M059J (cell line): ENCODE measurements at regions not wholly inside any gene's neighbourhood (a gene's known extent, or its start where the extent isn't known, plus 50 kb on each side); places are given as distances from the start of the nearest gene placed in this dataset.
"Not testable (repeated sequence)": the region's sequence is repeated elsewhere in the genome, so short reads cannot be mapped to it uniquely, and the experiment has no call there.

Experiments
- DNase-seq: peaks from one replicate; pipeline ENCODE4 v3.0.0-alpha.2; 2012; ENCODE audit warnings: low read depth

DNA sequence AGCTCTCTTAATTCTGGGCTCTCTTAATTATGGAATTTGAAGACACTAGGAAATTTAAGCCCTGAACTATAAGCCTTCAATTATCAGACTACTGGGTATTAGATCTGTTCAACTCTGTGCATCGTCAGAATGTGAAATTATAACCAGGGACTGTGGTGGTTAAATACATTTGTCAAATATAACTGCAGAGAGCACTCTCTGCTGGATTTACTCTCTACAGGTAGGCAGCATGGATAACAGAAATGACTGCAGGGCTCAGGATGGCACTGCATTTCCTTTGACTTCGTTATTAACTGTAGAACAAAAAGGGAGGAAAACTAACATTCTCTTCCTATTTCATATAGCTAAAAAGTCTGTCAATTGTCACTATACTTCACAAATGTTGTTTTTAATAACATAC, 310.1 kb upstream of the RASGEF1B start:
- DNase-seq, result no peak

DNA sequence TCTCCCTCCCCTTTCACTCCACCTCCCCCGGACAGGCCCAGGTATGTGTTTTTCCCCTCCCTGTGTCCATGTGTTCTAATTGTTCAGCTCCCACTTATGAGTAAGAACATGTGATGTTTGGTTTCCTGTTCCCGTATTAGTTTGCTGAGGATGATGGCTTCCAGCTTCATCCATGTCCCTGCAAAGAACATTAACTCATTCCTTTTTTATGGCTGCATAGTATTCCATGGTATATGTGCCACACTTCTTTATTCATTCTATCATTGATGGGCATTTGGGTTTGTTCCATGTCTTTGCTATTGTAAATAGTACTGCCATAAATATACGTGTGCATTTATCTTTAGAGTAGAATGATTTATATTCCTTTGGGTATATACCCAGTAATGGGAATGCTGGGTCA, 306.0 kb upstream of the RASGEF1B start:
- not testable (repeated sequence) for DNase-seq

DNA sequence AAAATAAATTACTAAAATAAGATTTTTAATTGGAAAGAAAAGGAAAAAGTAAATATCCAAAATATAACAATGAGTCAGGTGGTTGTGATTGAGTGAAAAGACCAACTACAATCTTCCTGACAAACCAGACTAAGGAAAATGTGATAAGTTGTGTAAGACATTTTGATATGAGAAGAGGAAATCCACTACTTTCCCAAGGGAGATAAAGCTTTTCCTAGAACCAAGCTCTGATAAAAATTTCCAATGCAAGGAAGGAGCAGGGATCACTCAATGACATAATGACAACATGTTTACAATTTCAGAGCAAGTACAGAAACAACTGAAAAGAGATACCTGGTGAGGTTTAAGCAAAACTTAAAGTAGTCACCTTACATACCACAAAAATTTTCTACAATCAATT, 305.1 kb upstream of the RASGEF1B start:
- DNase-seq, result no peak

DNA sequence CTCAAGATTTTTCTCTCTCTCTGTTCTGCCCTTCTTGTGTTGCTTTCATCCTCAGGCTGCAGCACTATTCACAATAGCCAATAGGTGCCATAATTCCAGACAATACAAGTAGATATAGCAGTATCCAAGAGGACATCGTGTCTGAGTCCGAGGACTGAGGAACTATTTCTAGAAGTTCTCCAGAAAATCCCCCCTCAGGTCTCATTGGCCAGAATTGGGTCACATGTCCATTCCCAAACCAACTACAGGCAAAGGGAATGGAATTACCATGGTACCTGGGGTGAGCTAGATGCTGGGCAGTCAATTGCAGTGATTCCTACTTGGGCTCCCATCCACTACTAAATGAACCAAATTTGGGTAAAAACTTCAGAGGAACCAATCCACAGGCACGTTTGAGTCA, 301.9 kb upstream of the RASGEF1B start:
- no peak for DNase-seq

DNA sequence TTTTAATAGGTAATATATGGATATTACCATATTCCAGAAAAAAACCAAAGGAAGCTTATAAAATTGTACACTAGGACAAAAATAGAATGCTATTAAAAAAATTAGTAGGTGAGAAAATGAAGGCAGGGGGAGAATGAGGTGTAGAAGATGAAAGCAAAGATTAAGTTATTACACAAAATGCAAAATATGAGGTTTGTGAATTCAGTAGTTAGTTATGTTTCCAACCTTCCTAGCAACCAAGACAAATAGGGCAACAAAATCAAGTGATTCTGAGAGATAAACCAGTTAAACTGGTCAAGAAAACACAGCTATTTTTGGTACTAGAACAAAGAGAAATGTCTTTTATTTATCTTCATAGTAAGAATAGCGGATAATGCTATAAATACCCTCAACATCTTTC, 300.0 kb upstream of the RASGEF1B start:
- no peak for DNase-seq

DNA sequence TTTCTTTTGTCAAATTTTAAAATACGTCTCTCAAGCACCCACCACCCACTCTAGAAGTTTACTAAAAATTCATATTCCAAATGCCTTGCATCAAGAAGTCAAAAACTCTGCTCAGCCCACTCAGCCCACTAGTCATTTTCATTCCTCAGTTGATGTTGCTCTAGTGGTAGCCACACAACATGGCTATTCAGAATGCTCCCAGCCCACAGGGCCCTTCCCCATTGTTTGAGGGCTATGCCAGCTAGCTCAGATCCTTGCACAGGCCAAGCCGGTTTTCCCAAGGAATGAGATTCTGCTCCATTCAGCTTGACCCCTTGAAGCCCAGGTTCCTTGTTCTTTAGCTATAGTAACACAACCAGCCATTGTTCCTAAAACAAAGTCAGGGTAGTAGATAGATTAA, 297.5 kb upstream of the RASGEF1B start:
- no peak for DNase-seq

DNA sequence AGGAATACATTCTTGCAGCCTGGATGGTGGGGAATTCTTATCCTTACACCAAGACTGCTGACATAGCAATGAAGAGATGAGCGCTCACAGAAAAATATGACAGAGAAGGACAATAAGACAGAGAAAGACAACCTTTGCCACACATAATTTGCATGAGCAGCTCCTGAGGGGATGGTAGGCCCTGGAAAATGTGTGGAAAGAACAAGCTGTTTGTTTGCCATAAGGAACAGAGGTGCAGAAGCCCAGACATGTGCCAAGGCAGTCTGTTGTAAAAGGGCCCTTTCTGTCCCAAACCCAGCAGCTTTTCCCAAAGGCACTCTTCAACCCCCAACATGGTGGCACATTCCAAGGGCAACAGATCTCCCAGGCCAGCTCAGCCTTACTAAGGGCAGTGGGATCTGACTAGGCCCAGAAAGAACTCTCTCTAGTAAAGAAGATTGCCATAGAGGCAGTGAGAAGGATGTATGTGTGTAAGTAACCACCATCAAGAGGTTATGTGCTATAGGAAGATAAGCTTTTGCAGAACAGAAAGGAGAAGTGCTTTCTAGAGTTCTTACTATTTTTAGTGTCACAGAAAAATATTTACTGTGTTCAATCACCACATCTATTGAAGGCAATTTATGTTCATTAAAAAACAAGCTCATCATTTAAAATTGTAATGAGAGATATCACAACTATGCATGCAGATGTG, 287.0 kb upstream of the RASGEF1B start:
- DNase-seq, result no peak

DNA sequence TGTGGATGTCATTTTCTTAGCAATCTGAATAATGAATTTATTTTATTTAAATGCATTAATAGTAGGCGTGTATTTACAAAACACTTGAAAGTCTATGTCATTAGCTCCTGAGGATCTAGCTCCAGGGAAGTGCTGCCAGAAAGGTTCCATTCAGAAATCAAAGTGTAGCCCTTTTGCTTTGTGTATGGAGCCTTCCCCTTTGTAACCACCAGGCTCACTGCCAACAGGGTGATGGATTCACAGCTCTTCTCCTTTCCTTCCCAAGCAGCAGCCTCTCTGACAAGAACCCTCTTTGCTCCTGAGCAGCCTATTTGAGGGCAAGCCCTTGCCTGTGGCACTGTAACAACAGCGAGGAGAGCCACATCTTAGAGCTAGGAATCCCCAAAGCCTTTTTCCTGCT, 286.0 kb upstream of the RASGEF1B start:
- DNase-seq, result no peak

DNA sequence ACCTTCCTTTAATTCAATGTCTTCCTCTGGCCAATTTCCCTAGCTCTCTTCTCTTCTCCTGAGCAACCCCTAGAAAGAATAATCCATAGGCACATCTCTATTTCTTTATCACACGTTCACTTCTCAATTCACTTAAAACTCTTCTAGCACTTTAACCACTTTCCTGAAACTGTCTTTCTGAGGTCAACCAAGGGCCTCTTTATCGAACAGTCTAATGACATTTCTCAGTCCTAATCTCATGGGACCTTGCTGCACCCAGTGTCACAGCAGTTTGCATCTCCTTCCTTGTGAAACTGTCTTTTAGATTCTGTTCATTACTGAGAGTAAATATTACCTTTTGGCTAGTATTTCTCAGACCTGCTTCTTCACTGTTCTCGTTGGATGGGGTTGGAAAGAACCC, 285.3 kb upstream of the RASGEF1B start:
- no peak for DNase-seq

DNA sequence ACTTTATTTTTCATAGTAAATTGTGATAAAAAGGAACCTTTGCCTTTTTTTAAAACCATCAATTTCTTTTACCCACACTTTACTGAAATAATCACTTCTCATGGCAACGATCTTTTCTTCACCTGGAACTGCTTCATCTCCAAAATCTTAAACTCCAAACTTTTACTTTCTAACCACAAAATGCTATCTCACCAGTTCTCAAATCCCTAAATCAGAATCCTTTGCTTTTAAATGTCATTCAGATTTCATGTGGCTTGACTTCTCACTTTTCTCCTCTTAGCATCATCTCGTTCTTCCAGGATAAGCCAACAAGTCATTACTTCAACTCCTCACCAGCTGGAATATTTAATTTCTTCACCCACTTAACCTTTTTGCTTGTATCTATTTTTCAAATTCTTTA, 284.3 kb upstream of the RASGEF1B start:
- DNase-seq, result no peak

DNA sequence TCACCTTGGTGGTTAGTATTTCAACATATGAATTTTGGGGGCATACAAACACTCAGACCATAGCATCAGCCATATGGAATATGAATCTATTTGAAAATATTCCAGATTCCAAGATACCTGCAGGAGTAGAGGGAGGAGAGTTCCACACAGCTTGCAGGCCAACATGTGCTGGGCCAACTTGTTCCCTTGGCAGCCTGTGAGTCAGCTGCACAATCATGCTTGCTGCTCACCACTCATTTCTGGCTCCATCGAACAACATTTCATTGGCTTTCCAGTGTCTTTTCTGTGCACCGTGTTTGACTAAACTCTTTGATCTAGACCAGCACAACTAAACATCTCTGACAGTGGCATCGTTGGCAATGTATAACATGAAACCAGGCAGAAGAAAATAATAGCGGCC, 282.5 kb upstream of the RASGEF1B start:
- no peak for DNase-seq

DNA sequence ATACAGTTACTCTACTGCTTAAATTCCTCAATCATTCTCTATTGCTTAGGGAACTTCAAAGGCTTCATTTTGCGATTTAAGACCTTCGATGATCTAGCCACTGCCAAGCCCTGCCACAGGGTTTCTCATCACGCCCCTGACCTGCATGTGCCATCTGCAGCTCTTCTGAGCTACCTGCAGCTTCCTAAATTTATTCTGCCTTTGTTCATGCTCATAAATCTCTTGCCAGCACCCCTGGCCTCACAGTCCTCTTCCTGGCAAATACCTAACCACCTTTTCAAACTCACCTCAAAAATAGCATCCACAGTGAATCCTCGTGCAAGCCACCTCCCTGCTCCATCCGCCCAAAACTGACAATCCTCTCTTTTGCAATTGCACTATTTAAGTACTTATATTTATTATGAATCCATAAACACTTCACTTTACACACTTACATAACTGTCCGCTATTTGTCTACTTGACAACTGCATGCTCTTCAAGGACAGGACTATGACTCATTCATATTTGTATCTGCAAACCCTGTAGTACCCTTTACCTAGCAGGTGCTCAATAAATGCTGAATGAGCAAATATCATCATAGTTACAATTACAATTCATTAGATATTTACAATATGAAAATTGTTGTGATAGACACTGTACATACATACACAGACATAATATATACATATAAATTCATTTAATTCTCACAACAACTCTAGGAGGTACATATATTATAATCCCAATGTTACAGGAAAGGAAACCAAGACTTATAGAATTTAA, 280.0 kb upstream of the RASGEF1B start:
- DNase-seq, result no peak

DNA sequence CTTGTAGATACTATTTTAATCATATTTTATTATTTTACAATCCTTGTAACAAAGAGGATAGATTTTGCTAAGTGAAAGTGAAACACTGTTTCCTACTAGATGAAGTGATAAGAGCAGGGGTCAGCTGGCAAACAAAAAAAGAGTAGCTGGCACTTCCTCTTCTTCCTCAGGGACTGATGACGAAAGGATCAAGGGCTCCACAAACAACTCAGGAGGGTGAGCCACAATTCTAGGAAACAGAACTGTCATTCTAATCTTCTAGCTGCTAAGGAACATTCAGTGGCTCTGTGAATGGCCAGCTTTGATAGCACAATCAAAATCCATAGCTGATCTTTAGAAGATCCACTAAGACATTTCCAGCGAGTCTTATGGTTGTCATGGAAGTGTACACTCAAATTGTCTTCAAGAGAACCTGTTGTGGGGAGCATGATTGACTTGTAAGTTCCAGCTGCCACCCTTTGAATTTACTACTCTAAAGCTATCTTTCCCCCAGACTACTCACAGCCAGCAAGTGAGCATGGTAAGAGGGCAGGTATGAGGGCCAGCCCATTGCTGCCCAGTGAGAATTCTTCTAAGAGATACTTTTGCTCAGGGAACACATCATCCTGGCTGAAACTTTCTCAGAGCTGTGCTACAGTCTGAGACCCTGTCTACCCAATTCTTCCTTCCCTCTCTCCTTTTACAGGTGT, 275.7 kb upstream of the RASGEF1B start:
- DNase-seq, result no peak

DNA sequence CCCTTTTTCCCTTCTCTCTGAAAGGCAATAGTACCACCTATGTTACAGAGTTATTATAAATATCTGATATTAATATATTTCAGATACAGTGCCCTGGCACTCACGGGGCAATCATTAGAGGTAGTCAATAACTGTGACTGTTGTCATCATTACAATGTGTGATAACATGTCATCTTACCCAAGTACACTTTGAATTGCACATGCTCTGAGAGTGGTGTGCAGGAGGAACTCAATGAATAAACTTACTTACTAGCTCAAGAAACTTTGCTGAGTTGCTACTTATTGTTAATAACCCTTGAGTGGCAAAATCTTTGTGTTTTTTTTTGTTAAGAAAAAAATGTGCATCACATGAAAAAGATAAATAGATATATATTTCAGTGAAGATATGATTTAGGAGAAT, 275.1 kb upstream of the RASGEF1B start:
- no peak for DNase-seq

DNA sequence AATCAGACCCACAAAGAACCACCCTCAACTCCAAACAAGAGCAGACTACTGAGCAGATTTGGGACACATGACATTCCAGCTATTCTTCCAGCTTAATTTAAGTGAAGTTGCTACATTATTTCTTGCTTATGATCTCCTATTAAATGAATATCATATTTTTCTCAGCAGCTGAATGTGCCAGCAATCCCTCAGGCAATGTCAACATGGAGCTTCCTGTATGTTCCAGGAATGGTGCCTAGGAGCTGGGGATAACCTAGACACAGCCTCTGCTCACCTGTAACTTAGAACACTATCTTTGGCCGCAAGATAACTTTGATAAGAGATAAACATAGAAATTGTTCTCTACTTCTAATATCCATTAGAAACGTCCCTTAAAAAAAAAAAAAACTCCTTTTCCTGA, 274.4 kb upstream of the RASGEF1B start:
- no peak for DNase-seq

DNA sequence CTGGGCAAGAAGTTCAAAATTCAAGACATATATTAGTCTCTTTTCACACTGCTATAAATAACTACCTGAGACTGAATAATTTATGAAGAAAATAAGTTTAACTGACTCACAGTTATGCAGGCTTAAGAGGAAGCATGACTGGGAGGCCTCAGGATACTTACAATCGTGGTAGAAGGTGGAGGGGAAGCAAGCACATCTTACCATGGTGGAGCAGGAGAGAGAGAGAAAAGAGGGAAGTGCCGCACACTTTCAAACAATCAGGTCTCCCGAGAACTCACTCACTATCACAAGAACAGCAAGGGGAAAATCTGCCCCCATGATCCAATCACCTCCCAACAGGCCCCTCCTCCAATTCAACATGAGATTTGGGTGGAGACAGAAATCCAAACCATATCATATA, 273.3 kb upstream of the RASGEF1B start:
- DNase-seq, result no peak

DNA sequence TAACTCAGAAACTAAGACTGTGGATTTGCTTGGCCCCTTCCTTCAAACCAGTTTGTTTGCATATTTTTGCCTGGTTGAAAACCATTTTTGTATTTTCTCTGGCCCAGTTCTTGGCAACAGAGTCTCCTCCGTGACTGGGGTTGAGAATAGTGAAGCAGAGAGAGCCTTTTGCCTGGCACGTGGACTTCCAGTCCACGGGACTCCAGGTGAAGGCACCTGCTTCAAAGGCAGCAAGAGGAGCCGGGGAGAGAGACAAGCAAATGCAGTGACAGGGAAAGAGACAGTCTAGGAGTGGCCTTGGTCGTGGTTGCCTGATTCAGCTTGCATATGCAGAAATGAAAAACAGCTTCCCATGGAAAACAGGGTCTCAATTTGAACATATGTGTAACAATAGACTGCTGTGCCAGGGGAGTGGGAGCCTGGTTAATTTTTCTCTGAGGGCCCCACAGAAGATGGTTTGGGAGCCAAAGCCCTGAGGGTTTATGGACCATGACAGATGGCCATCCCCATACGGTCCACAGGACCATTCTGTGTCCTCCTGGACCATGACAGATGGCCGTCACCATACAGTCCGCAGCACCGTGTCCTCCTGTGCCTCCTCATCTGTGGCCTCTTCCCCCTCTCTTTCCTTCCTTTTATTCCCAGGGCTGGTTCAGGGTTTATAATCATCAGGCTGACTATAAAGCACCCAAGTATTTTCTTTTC, 272.2 kb upstream of the RASGEF1B start:
- no peak for DNase-seq

DNA sequence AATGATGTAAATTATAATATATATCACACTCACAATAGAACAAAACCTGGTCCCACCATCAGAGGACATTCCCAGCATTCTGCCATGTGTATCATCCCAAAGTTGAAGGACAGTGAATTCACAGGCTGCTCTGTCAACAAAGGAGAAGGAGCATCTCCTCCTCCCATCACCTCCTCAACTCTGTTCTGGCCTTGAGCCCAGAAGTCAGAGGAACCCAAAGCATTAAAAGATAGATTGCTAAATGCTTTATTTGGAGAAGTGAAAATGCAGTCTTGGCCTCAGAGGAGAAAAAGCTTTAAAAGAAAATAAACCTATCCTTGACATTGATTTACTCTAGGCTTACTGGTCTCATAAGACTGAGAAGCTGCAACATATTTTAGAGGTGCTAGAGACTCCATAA, 268.8 kb upstream of the RASGEF1B start:
- no peak for DNase-seq

DNA sequence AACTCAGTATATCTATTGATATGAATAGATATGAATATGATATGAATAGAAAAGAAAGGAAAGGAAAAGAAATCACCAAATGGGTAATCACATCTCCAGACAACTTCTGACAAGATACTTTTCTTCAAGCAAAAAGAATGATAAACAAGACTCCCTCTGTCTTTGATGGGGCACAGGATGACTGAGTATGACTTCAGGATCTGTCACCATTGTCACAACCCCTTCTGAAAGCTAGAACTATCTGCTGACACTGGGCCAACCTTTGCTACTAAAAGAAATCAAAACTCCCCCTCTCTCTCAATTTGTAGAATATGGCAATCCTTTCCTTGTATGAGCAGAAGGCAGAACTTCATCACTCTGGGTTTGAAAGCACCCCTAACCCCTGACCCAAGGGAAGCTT, 267.2 kb upstream of the RASGEF1B start:
- DNase-seq, result no peak

DNA sequence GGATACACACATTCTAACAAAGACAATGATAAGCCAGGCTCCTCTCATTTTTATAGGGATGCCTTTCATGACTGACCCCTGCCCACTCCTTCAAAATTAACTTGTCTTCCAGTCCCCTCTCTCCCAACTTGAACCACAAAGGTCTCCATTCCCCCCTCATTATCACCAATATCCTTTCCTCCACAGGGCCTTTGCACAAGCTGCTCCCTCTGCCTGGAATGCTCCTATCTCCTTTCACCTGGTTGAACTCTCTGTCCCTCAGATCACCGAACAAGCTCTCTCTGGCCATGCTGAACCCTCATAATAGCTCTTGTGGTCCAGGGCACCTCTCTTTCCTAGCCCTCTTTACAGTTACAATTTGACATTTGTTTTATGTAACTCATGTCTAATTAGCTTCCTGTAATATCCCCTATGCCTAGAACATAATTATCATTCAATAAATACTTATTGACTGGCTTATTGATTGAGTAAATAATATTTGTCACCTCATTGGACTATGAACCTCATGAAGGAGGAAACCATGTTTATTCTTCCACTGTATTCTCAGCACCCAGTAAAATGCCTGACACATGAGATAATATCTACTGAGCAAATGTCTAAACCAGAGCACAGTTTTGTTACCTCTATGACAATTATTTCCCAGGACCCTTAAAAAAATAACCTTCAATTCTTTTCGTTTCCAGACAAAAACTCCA, 266.3 kb upstream of the RASGEF1B start:
- no peak for DNase-seq

DNA sequence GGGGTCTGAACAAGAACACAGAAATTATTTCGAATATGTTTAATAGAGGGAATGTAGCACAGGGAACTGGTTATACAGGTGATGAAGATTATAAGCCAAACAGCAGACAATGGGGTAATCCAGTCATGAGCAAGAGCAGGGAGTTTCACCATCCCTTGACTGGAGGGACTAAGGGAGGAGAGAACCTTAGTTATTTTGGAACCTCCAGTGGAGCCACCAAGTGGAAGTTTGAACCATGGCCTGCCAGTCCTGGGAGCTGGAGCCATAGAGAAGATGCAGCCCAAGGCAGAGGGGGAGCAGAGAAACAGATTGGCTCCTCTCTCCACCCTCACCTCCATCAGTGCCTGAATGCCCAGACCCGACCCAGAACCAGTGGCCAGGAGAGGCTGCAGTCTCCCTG, 264.6 kb upstream of the RASGEF1B start:
- DNase-seq, result no peak

DNA sequence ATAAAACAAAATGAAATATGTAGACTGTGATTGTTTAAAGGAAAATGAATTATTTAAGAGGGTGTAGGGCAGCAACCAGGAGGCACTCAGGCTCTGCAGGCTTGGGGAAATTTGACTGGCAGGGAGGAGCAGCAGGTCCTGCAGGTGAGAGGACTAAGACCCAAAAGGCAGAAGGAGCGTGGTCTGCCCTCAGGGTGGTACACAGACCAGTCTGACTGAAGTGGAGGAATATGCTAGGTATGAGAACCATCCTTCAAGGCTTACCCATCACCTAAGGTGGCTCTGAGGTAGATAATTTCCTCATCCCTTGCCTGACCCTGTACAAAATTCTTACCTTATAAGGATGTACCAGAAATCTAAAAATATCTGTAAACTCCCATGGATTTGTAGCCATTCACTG, 261.3 kb upstream of the RASGEF1B start:
- DNase-seq, result no peak
